Thymus (tissue), 11 donors: ENCODE measurements at regions not wholly inside any gene's neighbourhood (a gene's known extent, or its start where the extent isn't known, plus 50 kb on each side); places are given as distances from the start of the nearest gene placed in this dataset.

Experiments
- DNase-seq, 9 donors: peaks; one replicate each; pipeline ENCODE4 v3.0.0-alpha.2; 2013; ENCODE audit warnings: low spot score in 9 of 9, low read depth in 6 of 9, missing footprints in 1 of 9
- H3K27ac ChIP-seq, 2 donors: one replicate each; pipeline ENCODE4 v1.5.1; 2013; ENCODE audit warnings: control low read depth in 1 of 2, low read depth in 1 of 2, low read length in 1 of 2, mild to moderate bottlenecking in 1 of 2, moderate library complexity in 1 of 2
- H3K27me3 ChIP-seq, 2 donors: one replicate each; pipeline ENCODE4 v1.5.1; 2013; ENCODE audit warnings: low read length in 1 of 2; ENCODE audit not compliant: control insufficient read depth in 2 of 2, insufficient read depth in 1 of 2
- H3K36me3 ChIP-seq, 2 donors: one replicate each; pipeline ENCODE4 v1.5.1; 2013; ENCODE audit warnings: low read length in 1 of 2, mild to moderate bottlenecking in 1 of 2, moderate library complexity in 1 of 2; ENCODE audit not compliant: control insufficient read depth in 2 of 2, insufficient read depth in 2 of 2
- H3K4me1 ChIP-seq, 2 donors: one replicate each; pipeline ENCODE4 v1.5.1; 2013; ENCODE audit warnings: low read length in 2 of 2; ENCODE audit not compliant: control insufficient read depth in 2 of 2, insufficient read depth in 2 of 2
- H3K4me3 ChIP-seq, 2 donors: one replicate each; pipeline ENCODE4 v1.5.1; 2013; ENCODE audit warnings: low read length in 2 of 2, control low read depth in 1 of 2, mild to moderate bottlenecking in 1 of 2
- H3K9me3 ChIP-seq, 2 donors: one replicate each; pipeline ENCODE4 v1.5.1; 2013; ENCODE audit warnings: low read length in 1 of 2, mild to moderate bottlenecking in 1 of 2; ENCODE audit not compliant: control insufficient read depth in 2 of 2, insufficient read depth in 1 of 2
- WGBS: extraction: QIAGEN DNeasy Blood & Tissue Kit; methylation state at CpG from one replicate; pipeline ENCODE4 v1.1.7; 2013; 5-methylcytosine and 5-hydroxymethylcytosine counted together
- donor health status: healthy.

DNA sequence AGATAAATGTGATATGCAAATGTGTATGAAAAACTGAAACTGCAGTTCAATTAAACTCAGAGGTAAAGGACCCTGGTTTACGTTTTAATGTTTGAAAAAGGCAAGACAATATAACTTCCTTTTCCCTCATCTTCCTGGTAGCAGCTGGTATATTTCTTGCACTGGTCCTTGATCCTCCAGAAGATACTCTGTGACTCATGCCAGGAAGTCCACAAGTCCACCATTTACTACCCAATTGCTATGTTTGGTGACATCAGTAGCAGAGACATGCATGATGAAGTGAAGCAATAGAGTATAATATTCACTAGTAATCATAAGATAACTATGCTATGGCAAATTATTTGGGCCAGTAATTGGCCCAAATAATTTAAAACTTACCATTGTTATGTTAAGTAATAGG lies 774.5 kb upstream of the NEGR1 start:
- no peak overlapping the region for H3K4me3 ChIP-seq
- H3K36me3 ChIP-seq, result no peaks in the 10 kb centered on the region
- H3K4me1 ChIP-seq, result no peaks in the 10 kb centered on the region
- WGBS, result 4% methylated on average over 1 of the region's 1 CpG
- no peak for DNase-seq
- no peak overlapping the region for H3K27ac ChIP-seq
- H3K9me3 ChIP-seq, result peaks cover 0 to 8% of the 10 kb centered on the region in 2 donors
- no peaks in the 10 kb centered on the region for H3K27me3 ChIP-seq

DNA sequence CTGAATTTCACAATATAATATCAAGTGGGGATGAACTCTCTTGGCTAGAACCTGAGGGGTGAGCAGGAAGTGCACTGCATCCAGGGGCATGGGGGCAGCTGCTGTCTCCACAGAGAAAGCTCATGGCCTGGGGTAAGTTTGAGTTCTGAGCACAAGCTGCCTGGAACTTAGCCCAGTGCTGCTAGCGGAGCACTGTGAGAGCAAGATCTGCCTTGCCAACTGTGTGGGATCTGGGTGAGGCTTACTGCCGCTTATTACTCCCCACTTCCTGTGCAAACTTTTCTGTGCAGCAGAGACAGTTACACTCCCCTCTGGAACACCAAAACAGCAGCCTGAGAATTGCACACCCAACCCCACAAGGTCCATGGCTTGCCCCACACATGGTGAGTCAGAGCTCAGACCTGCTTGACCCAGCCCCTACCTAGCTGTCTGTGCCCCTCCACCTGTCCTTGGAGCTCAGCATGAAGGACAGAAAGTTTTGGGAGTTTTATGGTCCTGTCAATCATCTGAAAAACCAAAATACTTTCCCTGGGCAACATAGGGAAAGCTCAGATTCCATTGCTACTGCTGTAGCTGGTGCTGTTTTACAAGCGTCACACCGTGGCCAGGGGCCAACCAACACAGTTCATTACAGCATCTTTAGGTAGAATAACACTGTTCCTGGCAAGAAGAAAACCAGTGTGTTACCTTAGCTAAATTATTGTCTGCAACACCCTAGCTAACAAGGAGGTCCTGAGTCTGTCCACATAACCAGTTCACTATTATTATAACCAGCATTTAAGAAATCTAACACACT lies 762.1 kb upstream of the NEGR1 start:
- no peaks in the 10 kb centered on the region for H3K36me3 ChIP-seq

DNA sequence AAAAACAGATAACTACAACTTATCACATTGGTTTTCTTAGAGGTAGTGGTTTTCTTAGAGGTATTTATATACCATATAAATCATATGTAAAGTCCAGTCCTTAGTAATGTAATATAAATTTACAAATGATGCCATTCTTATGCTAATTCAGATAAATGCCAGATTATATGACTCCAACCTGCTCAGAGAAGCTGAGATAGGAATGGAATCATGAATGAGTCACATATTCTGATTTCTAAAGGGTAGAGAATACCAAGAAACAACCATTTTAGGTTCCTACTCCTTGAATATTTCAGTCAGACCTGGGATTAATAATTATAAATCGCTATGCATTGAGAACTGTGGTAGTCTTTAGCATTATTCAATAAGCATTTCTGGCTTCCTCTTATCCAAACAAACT lies 760.1 kb upstream of the NEGR1 start:
- no peak overlapping the region for H3K4me3 ChIP-seq
- H3K9me3 ChIP-seq, result peaks cover 0 to 6% of the 10 kb centered on the region in 2 donors
- no peak overlapping the region for H3K27ac ChIP-seq
- 96% methylated on average over 1 of the region's 1 CpG for WGBS
- no peaks in the 10 kb centered on the region for H3K27me3 ChIP-seq
- DNase-seq, result no peak
- peaks cover 0 to 4% of the 10 kb centered on the region in 2 donors for H3K4me1 ChIP-seq
- no peaks in the 10 kb centered on the region for H3K36me3 ChIP-seq

More for the DNA sequence above, 762.1 kb upstream of the NEGR1 start:
- WGBS, result 89% methylated on average over 4 of the region's 4 CpGs
- peaks cover 0 to 4% of the 10 kb centered on the region in 2 donors for H3K4me1 ChIP-seq
- H3K4me3 ChIP-seq, result no peak overlapping the region
- DNase-seq, result peak in 1 of 9 donors; percentile 12
- H3K9me3 ChIP-seq, result peaks cover 0 to 6% of the 10 kb centered on the region in 2 donors
- H3K27me3 ChIP-seq, result no peaks in the 10 kb centered on the region
- H3K27ac ChIP-seq, result peak overlapping the region in 1 of 2 donors; percentile 16

DNA sequence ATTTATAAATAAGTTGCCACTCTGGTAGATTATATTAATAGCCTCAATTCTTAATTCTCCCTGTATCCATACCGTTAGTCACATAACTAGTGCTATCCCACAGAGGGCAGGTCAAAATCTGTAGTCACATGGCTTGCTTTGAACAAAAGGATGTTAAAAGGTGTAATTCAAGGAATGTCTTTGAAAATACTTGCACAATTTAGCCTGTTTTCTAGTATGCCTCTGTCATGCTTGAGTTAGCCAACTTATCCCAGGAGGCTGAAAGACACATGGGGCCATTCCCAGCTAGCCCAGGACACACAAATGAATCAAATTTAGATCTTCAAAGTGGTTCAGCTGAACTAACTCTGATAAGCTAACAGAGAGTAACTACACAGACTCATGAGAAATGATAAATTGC lies 758.5 kb upstream of the NEGR1 start:
- no peak for DNase-seq
- no peak overlapping the region for H3K27ac ChIP-seq
- H3K4me1 ChIP-seq, result peaks cover 0 to 4% of the 10 kb centered on the region in 2 donors
- H3K4me3 ChIP-seq, result no peak overlapping the region
- no peaks in the 10 kb centered on the region for H3K36me3 ChIP-seq
- 84% methylated on average over 1 of the region's 1 CpG for WGBS
- peaks cover 0 to 6% of the 10 kb centered on the region in 2 donors for H3K9me3 ChIP-seq
- H3K27me3 ChIP-seq, result no peaks in the 10 kb centered on the region

DNA sequence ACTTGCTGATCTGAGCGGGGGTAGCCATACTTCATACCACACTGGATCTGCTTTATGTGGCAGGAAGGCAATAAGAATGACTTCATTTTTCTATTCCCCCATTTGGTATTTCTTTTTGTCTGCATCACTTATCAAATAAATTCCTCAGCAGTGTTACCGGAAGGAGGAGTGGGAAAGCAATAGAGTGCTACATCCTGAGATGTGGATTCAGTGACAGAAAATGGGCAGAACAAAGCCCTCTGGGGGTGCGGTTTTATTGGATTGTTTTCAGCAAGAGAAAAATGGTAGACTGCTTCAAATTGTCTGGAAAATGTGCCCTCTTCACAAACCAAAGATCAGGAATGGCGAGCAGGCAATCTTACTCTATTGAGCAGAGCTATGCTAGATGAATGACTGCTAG lies 751.9 kb upstream of the NEGR1 start:
- Histone ChIP-seq H3K36me3 (no peaks in the 10 kb centered on the region), H3K4me3 (no peak overlapping the region), H3K27me3 (no peaks in the 10 kb centered on the region), H3K4me1 (no peaks in the 10 kb centered on the region), H3K27ac (no peak overlapping the region), H3K9me3 (no peaks in the 10 kb centered on the region)
- DNase-seq, result no peak
- WGBS, result 77% methylated on average over 4 of the region's 4 CpGs

DNA sequence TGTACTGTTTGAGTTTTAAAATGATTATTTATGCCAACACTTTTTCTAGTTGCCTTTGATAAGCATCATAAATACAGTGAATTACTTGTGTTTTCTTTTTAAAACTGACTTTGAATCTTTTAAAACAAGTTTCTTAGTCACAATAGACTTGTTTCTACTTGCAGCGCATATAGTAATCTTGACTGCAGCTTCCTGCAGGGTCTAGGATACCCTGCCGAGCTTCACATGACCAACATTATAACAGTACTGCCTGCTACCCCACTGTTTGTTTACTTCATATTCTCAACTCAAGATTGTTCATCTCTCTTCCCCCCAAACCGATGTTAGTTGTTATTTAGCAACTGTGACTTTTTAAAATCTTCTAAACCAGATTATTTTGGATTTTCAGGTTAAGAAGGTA lies 751.3 kb upstream of the NEGR1 start:
- no peaks in the 10 kb centered on the region for H3K27me3 ChIP-seq
- H3K36me3 ChIP-seq, result no peaks in the 10 kb centered on the region
- H3K27ac ChIP-seq, result no peak overlapping the region
- H3K9me3 ChIP-seq, result no peaks in the 10 kb centered on the region
- no peak for DNase-seq
- H3K4me1 ChIP-seq, result no peaks in the 10 kb centered on the region
- no peak overlapping the region for H3K4me3 ChIP-seq
- WGBS, result 39% methylated on average over 3 of the region's 3 CpGs

DNA sequence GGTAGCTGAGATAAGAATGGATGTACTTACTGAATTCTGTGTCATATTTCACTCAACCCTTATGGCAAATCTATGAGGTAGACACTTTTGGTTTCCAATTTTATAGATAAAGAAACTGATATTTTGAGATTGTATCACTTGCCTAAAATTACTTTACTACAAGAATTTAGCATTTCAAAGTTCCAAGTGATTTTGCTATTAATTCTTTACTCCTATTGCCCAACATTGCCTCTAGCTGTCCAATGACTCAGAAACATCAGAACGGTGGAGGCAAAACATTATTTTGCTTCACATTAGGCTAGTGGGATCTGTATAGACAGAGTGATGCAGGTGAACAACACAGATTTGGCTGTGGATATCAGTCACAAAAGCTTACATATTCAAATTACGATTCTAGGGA lies 747.2 kb upstream of the NEGR1 start:
- 87% methylated on average over 2 of the region's 2 CpGs for WGBS
- Histone ChIP-seq H3K4me3 (no peak overlapping the region), H3K27me3 (no peaks in the 10 kb centered on the region), H3K4me1 (no peaks in the 10 kb centered on the region), H3K36me3 (no peaks in the 10 kb centered on the region), H3K27ac (no peak overlapping the region), H3K9me3 (no peaks in the 10 kb centered on the region)
- DNase-seq, result no peak

DNA sequence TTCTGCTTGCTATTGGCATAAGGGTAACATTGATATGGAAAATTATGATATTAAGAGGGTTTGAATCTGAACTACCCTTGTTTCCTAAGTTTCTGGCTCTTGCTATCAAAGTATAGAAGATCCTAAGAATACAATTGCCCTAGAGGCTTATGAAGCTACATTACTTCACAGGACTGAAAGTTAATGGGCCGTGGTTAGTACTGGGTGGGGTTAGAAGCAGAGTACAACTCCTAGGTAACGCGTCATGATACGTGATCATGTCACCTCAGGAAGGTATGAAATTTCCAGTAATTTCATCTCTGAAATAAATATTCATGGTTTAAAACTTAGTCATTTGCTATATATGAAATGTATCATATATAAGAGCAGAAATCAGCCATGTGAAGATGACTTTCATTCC lies 743.8 kb upstream of the NEGR1 start:
- Histone ChIP-seq H3K27me3 (no peaks in the 10 kb centered on the region), H3K4me1 (no peaks in the 10 kb centered on the region), H3K36me3 (no peaks in the 10 kb centered on the region), H3K27ac (no peak overlapping the region), H3K4me3 (no peak overlapping the region), H3K9me3 (no peaks in the 10 kb centered on the region)
- WGBS, result 68% methylated on average over 4 of the region's 4 CpGs
- no peak for DNase-seq

DNA sequence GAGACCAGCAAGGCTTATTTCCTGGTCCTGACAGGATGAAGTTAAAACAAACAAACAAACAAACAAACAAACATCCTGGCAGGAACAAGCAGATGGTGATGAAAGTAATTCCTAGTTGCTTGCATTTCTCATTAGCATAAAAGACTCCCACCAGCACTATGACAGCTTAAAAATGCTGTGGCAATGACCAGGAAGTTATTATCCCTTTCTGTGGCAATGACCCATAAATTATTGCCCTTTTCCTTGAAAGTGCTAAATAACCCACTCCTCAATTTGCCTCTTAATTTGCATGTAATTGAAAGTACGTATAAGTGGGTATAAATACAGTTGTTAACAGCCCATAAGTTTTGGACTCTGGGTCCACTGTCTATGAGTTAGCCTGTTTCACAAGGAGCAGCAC lies 727.6 kb upstream of the NEGR1 start:
- Histone ChIP-seq H3K27me3 (no peaks in the 10 kb centered on the region), H3K27ac (no peak overlapping the region), H3K9me3 (no peaks in the 10 kb centered on the region), H3K36me3 (no peaks in the 10 kb centered on the region), H3K4me3 (no peak overlapping the region), H3K4me1 (no peaks in the 10 kb centered on the region)
- WGBS, result 60% methylated on average over 1 of the region's 1 CpG
- DNase-seq, result no peak
